Natural killer cell treated with Interleukin-12 subunit alpha and Interleukin-12 subunit beta and Interleukin-15 and Interleukin-18, amount 100 ng/mL, for 72 hours (primary cell): ENCODE measurements at regions not wholly inside any gene's neighbourhood (a gene's known extent, or its start where the extent isn't known, plus 50 kb on each side); places are given as distances from the start of the nearest gene placed in this dataset.
"Not testable (repeated sequence)": the region's sequence is repeated elsewhere in the genome, so short reads cannot be mapped to it uniquely, and the experiment has no call there.

Experiments used
- ATAC-seq, 2 donors: fragments of 150-1000 bp; cut with Tn5 transposase in 1 of 2; sonication (Bioruptor Pico), chemical (Tn5 transposase) in 1 of 2; 2 replicates each; pipeline ENCODE4 v1.10.0; 2021
- DNase-seq: peaks from one replicate; pipeline ENCODE4 v3.0.0; 2022; ENCODE audit warnings: low spot score
- H3K27ac Mint-ChIP-seq, 2 donors: 1 replicate in 1 of 2; 2 replicates in 1 of 2; pipeline ENCODE4 v1.8.0; 2022; ENCODE audit warnings: mixed read lengths in 2 of 2, mild to moderate bottlenecking in 1 of 2, moderate library complexity in 1 of 2
- H3K27me3 Mint-ChIP-seq, 2 donors: 1 replicate in 1 of 2; 2 replicates in 1 of 2; pipeline ENCODE4 v1.8.0; 2022; ENCODE audit warnings: mixed read lengths in 2 of 2
- H3K36me3 Mint-ChIP-seq: one replicate; pipeline ENCODE4 v1.8.0; 2022; ENCODE audit warnings: mixed read lengths
- H3K4me1 Mint-ChIP-seq, 2 donors: 1 replicate in 1 of 2; 2 replicates in 1 of 2; pipeline ENCODE4 v1.8.0; 2022; ENCODE audit warnings: low read depth in 2 of 2, mixed read lengths in 2 of 2, mild to moderate bottlenecking in 1 of 2
- H3K4me3 Mint-ChIP-seq: one replicate; pipeline ENCODE4 v1.8.0; 2022; ENCODE audit warnings: mixed read lengths
- H3K9me3 Mint-ChIP-seq: 2 replicates; pipeline ENCODE4 v1.8.0; 2022; ENCODE audit warnings: mixed read lengths

- H3K27me3 Mint-ChIP-seq, H3K4me1 Mint-ChIP-seq, H3K9me3 Mint-ChIP-seq, ATAC-seq, H3K36me3 Mint-ChIP-seq, H3K27ac Mint-ChIP-seq, DNase-seq, H3K4me3 Mint-ChIP-seq: not testable (repeated sequence)
These were observed 95.3 kb upstream of the POTED start for GRCh38 chr21:13514308-13514707.

GRCh38 chr21:13515980-13516379 is 93.6 kb upstream of the POTED start:
- not testable (repeated sequence) for H3K27ac Mint-ChIP-seq, H3K36me3 Mint-ChIP-seq, DNase-seq, H3K4me3 Mint-ChIP-seq, H3K27me3 Mint-ChIP-seq, H3K9me3 Mint-ChIP-seq, H3K4me1 Mint-ChIP-seq, ATAC-seq

- not testable (repeated sequence) for H3K4me3 Mint-ChIP-seq, ATAC-seq, H3K4me1 Mint-ChIP-seq, H3K27ac Mint-ChIP-seq, H3K27me3 Mint-ChIP-seq, DNase-seq, H3K9me3 Mint-ChIP-seq, H3K36me3 Mint-ChIP-seq
These were observed 89.6 kb upstream of the POTED start for GRCh38 chr21:13519971-13520370.

- ATAC-seq, H3K4me1 Mint-ChIP-seq, H3K36me3 Mint-ChIP-seq, H3K9me3 Mint-ChIP-seq, H3K27me3 Mint-ChIP-seq, DNase-seq, H3K27ac Mint-ChIP-seq, H3K4me3 Mint-ChIP-seq: not testable (repeated sequence)
These were observed 84.6 kb upstream of the POTED start for GRCh38 chr21:13525015-13525414.

- DNase-seq, H3K36me3 Mint-ChIP-seq, H3K27ac Mint-ChIP-seq, H3K9me3 Mint-ChIP-seq, H3K4me1 Mint-ChIP-seq, ATAC-seq, H3K27me3 Mint-ChIP-seq, H3K4me3 Mint-ChIP-seq: not testable (repeated sequence)
These were observed 80.5 kb upstream of the POTED start for GRCh38 chr21:13529082-13529481.

- H3K36me3 Mint-ChIP-seq, H3K27ac Mint-ChIP-seq, H3K27me3 Mint-ChIP-seq, H3K4me1 Mint-ChIP-seq, H3K4me3 Mint-ChIP-seq, ATAC-seq, H3K9me3 Mint-ChIP-seq, DNase-seq: not testable (repeated sequence)
These were observed 79.9 kb upstream of the POTED start for GRCh38 chr21:13529674-13530073.

- not testable (repeated sequence) for H3K4me1 Mint-ChIP-seq, H3K4me3 Mint-ChIP-seq, H3K36me3 Mint-ChIP-seq, H3K27ac Mint-ChIP-seq, DNase-seq, H3K27me3 Mint-ChIP-seq, ATAC-seq, H3K9me3 Mint-ChIP-seq
These were observed 78.9 kb upstream of the POTED start for GRCh38 chr21:13530697-13531096.

GRCh38 chr21:13543482-13543881 is 66.1 kb upstream of the POTED start:
- not testable (repeated sequence) for H3K27me3 Mint-ChIP-seq, ATAC-seq, DNase-seq, H3K27ac Mint-ChIP-seq, H3K9me3 Mint-ChIP-seq, H3K4me3 Mint-ChIP-seq, H3K36me3 Mint-ChIP-seq
- H3K4me1 Mint-ChIP-seq = peaks cover 10 to 12% of the 10 kb centered on the region in 2 donors

- not testable (repeated sequence) for H3K27ac Mint-ChIP-seq, H3K9me3 Mint-ChIP-seq, DNase-seq, H3K27me3 Mint-ChIP-seq, H3K4me3 Mint-ChIP-seq, H3K36me3 Mint-ChIP-seq
- peaks cover 10 to 12% of the 10 kb centered on the region in 2 donors for H3K4me1 Mint-ChIP-seq
- peak; percentile 60 to 61 for ATAC-seq
These were observed 64.1 kb upstream of the POTED start for GRCh38 chr21:13545525-13545924.
